ENCODE measurements at regions not wholly inside any gene's neighbourhood (a gene's known extent, or its start where the extent isn't known, plus 50 kb on each side); places are given as distances from the start of the nearest gene placed in this dataset.

GRCh38 chr9:108273988-108274387 lies 581.8 kb downstream of the ACTL7B start:
- DNase-seq (no peak), ATAC-seq (no peak)
- Histone ChIP-seq H3K27ac (no peak overlapping the region), H3K4me1 (peaks cover 8% of the 10 kb centered on the region), H3K27me3 (ENCODE audit: insufficient read depth in 3 of 3, low read length in 2 of 3) (no peaks in the 10 kb centered on the region), H3K4me3 (no peak overlapping the region), H3K36me3 (ENCODE audit: insufficient read depth in 1 of 2, low read depth in 1 of 2) (no peaks in the 10 kb centered on the region), H3K9me3 (no peaks in the 10 kb centered on the region)
- no peak for TF ChIP-seq CTCF (IDR thresholded peaks at IDR 0.05)
- 99 to 100% (median 100%) methylated on average over 2 of the region's 2 CpGs for WGBS, 3 donors
- intact Hi-C loops (cut with DNase I): loop anchor here in 1 of 2 donors (2.0 to 10.0 kb wide), 4 partner anchors 122 to 789 kb away; no protein-coding TSS in a partner anchor

- peak overlapping the region; percentile 37 for H3K4me3 ChIP-seq
Observed at GRCh38 chr9:108272349-108272899, 583.4 kb downstream of the ACTL7B start.

GRCh38 chr9:108271646-108272348 lies 584.0 kb downstream of the ACTL7B start:
- ATAC-seq (peak; percentile 26 to 69 (median 36)), DNase-seq (no peak)
- intact Hi-C loops (cut with DNase I): loop anchor here in 1 of 2 donors (2.0 to 10.0 kb wide), 4 partner anchors 119 to 787 kb away; no protein-coding TSS in a partner anchor
- Histone ChIP-seq H3K27me3 (ENCODE audit: insufficient read depth in 3 of 3, low read length in 2 of 3) (no peaks in the 10 kb centered on the region), H3K27ac (peak overlapping the region; percentile 30), H3K4me3 (peak overlapping the region; percentile 37), H3K9me3 (no peaks in the 10 kb centered on the region), H3K4me1 (peaks cover 8% of the 10 kb centered on the region), H3K36me3 (ENCODE audit: insufficient read depth in 1 of 2, low read depth in 1 of 2) (no peaks in the 10 kb centered on the region)
- no peak for TF ChIP-seq CTCF (IDR thresholded peaks at IDR 0.05)
- 51 to 60% (median 59%) methylated on average over 5 of the region's 5 CpGs for WGBS, 3 donors

More at GRCh38 chr9:108272349-108272899, 583.4 kb downstream of the ACTL7B start:
- H3K36me3 ChIP-seq (ENCODE audit: insufficient read depth in 1 of 2, low read depth in 1 of 2): no peaks in the 10 kb centered on the region
- intact Hi-C loops (cut with DNase I): loop anchor here in 1 of 2 donors (2.0 to 10.0 kb wide), 4 partner anchors 120 to 788 kb away; no protein-coding TSS in a partner anchor
- peaks cover 8% of the 10 kb centered on the region for H3K4me1 ChIP-seq
- 31 to 35% (median 32%) methylated on average over 7 of the region's 7 CpGs for WGBS, 3 donors
- peak; percentile 67 for TF ChIP-seq CTCF (IDR thresholded peaks at IDR 0.05)
- ATAC-seq (peak; percentile 77 to 93 (median 86)), DNase-seq (peak; percentile 41 to 68)
- H3K27ac ChIP-seq: peak overlapping the region; percentile 30
- no peaks in the 10 kb centered on the region for H3K9me3 ChIP-seq
- no peaks in the 10 kb centered on the region for H3K27me3 ChIP-seq (ENCODE audit: insufficient read depth in 3 of 3, low read length in 2 of 3)

GRCh38 chr9:108271236-108271635 lies 584.5 kb downstream of the ACTL7B start:
- H3K27me3 ChIP-seq (ENCODE audit: insufficient read depth in 3 of 3, low read length in 2 of 3): no peaks in the 10 kb centered on the region

More at GRCh38 chr9:108271236-108271635, 584.5 kb downstream of the ACTL7B start:
- no peak for TF ChIP-seq CTCF (IDR thresholded peaks at IDR 0.05)
- 92 to 95% (median 93%) methylated on average over 7 of the region's 7 CpGs for WGBS, 3 donors
- Histone ChIP-seq H3K9me3 (no peaks in the 10 kb centered on the region), H3K27ac (no peak overlapping the region), H3K4me3 (no peak overlapping the region), H3K4me1 (peaks cover 8% of the 10 kb centered on the region), H3K36me3 (ENCODE audit: insufficient read depth in 1 of 2, low read depth in 1 of 2) (no peaks in the 10 kb centered on the region)
- intact Hi-C loops (cut with DNase I): loop anchor here in 1 of 2 donors (5.0 to 10.0 kb wide), 3 partner anchors 119 to 636 kb away; no protein-coding TSS in a partner anchor
- ATAC-seq (no peak), DNase-seq (no peak)
